ENCODE measurements at regions not wholly inside any gene's neighbourhood (a gene's known extent, or its start where the extent isn't known, plus 50 kb on each side); places are given as distances from the start of the nearest gene placed in this dataset.

- TF ChIP-seq CBX3 (IDR thresholded peaks at IDR 0.05; ENCODE audit: low read depth) (no peak), POLR2AphosphoS5 (IDR thresholded peaks at IDR 0.05; ENCODE audit: low read depth, low read length) (no peak), EZH2 (IDR thresholded peaks at IDR 0.05) (no peak), CEBPB (IDR thresholded peaks at IDR 0.05; ENCODE audit: low read depth) (no peak), ELF1 (IDR thresholded peaks at IDR 0.05; ENCODE audit: borderline replicate concordance, low read depth) (no peak), ATF3 (IDR thresholded peaks at IDR 0.05) (no peak), CTCF (IDR thresholded peaks at IDR 0.05 in 2 of 3, conservative IDR thresholded peaks at IDR 0.05 in 1 of 3; ENCODE audit: borderline replicate concordance in 1 of 3, insufficient read depth in 1 of 3, low read depth in 2 of 3, low read length in 2 of 3) (no peak), ZBTB33 (IDR thresholded peaks at IDR 0.05; ENCODE audit: extremely low read depth, insufficient replicate concordance, low read length) (no peak)
These were observed 430.6 kb upstream of the MCTP2 start for GRCh38 chr15:93800805-93801204.
